Left cardiac atrium (tissue), 4 donors: ENCODE measurements at regions not wholly inside any gene's neighbourhood (a gene's known extent, or its start where the extent isn't known, plus 50 kb on each side); places are given as distances from the start of the nearest gene placed in this dataset.

Experiments
- ATAC-seq, 2 donors: fragments of 200-7000 bp; cut with Tn5 transposase; one replicate each; pipeline ENCODE4 v1.9.1; 2020; ENCODE audit warnings: mild to moderate bottlenecking in 2 of 2, moderate library complexity in 2 of 2
- DNase-seq: peaks from one replicate; pipeline ENCODE4 v3.0.0-alpha.2; 2020
- intact Hi-C, 2 donors: fragments of 100-400 bp; cut with DNase I; formaldehyde crosslinking; loops; one replicate each; pipeline versions ENCODE4 v1.14.1 to v1.15.1; 2022 to 2023
- donor health status: DM: no; HTN: yes; CAD: no.
- donor health status: DM: no; HTN: yes; CAD: no; lungs with severe emphysema.
- donor health status: DM: yes; HTN: yes; CAD: no.
- donor health status: Dilated cardiomyopathy.

GRCh38 chr3:190252080-190252479, 70.2 kb downstream of the CLDN1 start:
- intact Hi-C loops, result no loop called here
- ATAC-seq (peak; percentile 68 to 85), DNase-seq (no peak)

GRCh38 chr3:190249414-190249813, 72.8 kb downstream of the CLDN1 start:
- intact Hi-C loops, result no loop called here
- DNase-seq (no peak), ATAC-seq (no peak)

GRCh38 chr3:190242147-190242546, 80.1 kb downstream of the CLDN1 start:
- intact Hi-C loops, result no loop called here

GRCh38 chr3:190239325-190239724, 82.9 kb downstream of the CLDN1 start:
- DNase-seq (no peak), ATAC-seq (no peak)
- intact Hi-C loops, result no loop called here

More at GRCh38 chr3:190242147-190242546, 80.1 kb downstream of the CLDN1 start:
- DNase-seq (no peak), ATAC-seq (no peak)

GRCh38 chr3:190238871-190239270, 83.4 kb downstream of the CLDN1 start:
- DNase-seq, result no peak

GRCh38 chr3:190234621-190235020, 87.6 kb downstream of the CLDN1 start:
- DNase-seq (no peak), ATAC-seq (no peak)
- intact Hi-C loops, result no loop called here

More at GRCh38 chr3:190238871-190239270, 83.4 kb downstream of the CLDN1 start:
- no peak for ATAC-seq
- intact Hi-C loops, result no loop called here

GRCh38 chr3:190229632-190230424, 92.4 kb downstream of the CLDN1 start:
- DNase-seq (no peak), ATAC-seq (no peak)
- intact Hi-C loops, result loop anchor here (5.0 to 10.0 kb wide), 4 partner anchors 92 to 195 kb away; partner anchors contain the start of genes CLDN1 (in 2 of the 2) and CLDN16 (in 1 of the 2)

- ATAC-seq, result no peak
- intact Hi-C loops, result loop anchor here (5.0 to 10.0 kb wide), 4 partner anchors 95 to 198 kb away; partner anchors contain the start of genes CLDN1 (in 2 of the 2) and CLDN16 (in 1 of the 2)
- DNase-seq, result no peak
These were observed 95.2 kb downstream of the CLDN1 start for GRCh38 chr3:190227064-190227463.

GRCh38 chr3:190224863-190225692, 97.2 kb downstream of the CLDN1 start:
- DNase-seq (no peak), ATAC-seq (no peak)
- intact Hi-C loops, result loop anchor here (5.0 to 10.0 kb wide), 4 partner anchors 97 to 200 kb away; partner anchors contain the start of genes CLDN1 (in 2 of the 2) and CLDN16 (in 1 of the 2)

GRCh38 chr3:190224456-190224855, 97.8 kb downstream of the CLDN1 start:
- ATAC-seq, result no peak

GRCh38 chr3:190222916-190223315, 99.3 kb downstream of the CLDN1 start:
- intact Hi-C loops, result loop anchor here (10.0 kb wide), 3 partner anchors 102 to 202 kb away; partner anchors contain the start of genes CLDN1 (in 1 of the 2) and CLDN16 (in 1 of the 2)

More at GRCh38 chr3:190224456-190224855, 97.8 kb downstream of the CLDN1 start:
- no peak for DNase-seq
- intact Hi-C loops, result loop anchor here (10.0 kb wide), 3 partner anchors 100 to 200 kb away; partner anchors contain the start of genes CLDN1 (in 1 of the 2) and CLDN16 (in 1 of the 2)

GRCh38 chr3:190222360-190222759, 99.9 kb downstream of the CLDN1 start:
- intact Hi-C loops, result loop anchor here (10.0 kb wide), 3 partner anchors 102 to 202 kb away; partner anchors contain the start of genes CLDN1 (in 1 of the 2) and CLDN16 (in 1 of the 2)
- ATAC-seq, result peak in 1 of 2 donors; percentile 87

More at GRCh38 chr3:190222916-190223315, 99.3 kb downstream of the CLDN1 start:
- ATAC-seq (no peak), DNase-seq (no peak)

GRCh38 chr3:190220362-190220761, 99.7 kb upstream of the P3H2 start:
- DNase-seq (no peak), ATAC-seq (no peak)
- intact Hi-C loops, result loop anchor here (10.0 kb wide), 3 partner anchors 104 to 204 kb away; partner anchors contain the start of genes CLDN1 (in 1 of the 2) and CLDN16 (in 1 of the 2)

More at GRCh38 chr3:190222360-190222759, 99.9 kb downstream of the CLDN1 start:
- DNase-seq, result no peak

- intact Hi-C loops, result no loop called here
- ATAC-seq (no peak), DNase-seq (no peak)
These were observed 96.4 kb upstream of the P3H2 start for GRCh38 chr3:190217081-190217480.

GRCh38 chr3:190213727-190214126, 93.0 kb upstream of the P3H2 start:
- intact Hi-C loops, result no loop called here
- ATAC-seq (no peak), DNase-seq (no peak)

- intact Hi-C loops, result no loop called here
- DNase-seq (no peak), ATAC-seq (no peak)
These were observed 89.9 kb upstream of the P3H2 start for GRCh38 chr3:190210608-190211007.

GRCh38 chr3:190209533-190209932, 88.8 kb upstream of the P3H2 start:
- ATAC-seq (no peak), DNase-seq (no peak)
- intact Hi-C loops, result no loop called here

- no peak for DNase-seq
- intact Hi-C loops, result no loop called here
- ATAC-seq, result no peak
These were observed 87.5 kb upstream of the P3H2 start for GRCh38 chr3:190208196-190208595.

GRCh38 chr3:190205739-190206138, 85.0 kb upstream of the P3H2 start:
- intact Hi-C loops, result no loop called here
- ATAC-seq (peak in 1 of 2 donors; percentile 29), DNase-seq (no peak)
